GF-D8 (cell line): ENCODE measurements at regions not wholly inside any gene's neighbourhood (a gene's known extent, or its start where the extent isn't known, plus 50 kb on each side); places are given as distances from the start of the nearest gene placed in this dataset.

Experiments
- DNase-seq: peaks from one replicate; lab custom pipeline; 2025; lab: John Stamatoyannopoulos, UW

GRCh38 chr2:126774761-126775160 is 118.8 kb downstream of the GYPC start:
- DNase-seq, result no peak

DNA sequence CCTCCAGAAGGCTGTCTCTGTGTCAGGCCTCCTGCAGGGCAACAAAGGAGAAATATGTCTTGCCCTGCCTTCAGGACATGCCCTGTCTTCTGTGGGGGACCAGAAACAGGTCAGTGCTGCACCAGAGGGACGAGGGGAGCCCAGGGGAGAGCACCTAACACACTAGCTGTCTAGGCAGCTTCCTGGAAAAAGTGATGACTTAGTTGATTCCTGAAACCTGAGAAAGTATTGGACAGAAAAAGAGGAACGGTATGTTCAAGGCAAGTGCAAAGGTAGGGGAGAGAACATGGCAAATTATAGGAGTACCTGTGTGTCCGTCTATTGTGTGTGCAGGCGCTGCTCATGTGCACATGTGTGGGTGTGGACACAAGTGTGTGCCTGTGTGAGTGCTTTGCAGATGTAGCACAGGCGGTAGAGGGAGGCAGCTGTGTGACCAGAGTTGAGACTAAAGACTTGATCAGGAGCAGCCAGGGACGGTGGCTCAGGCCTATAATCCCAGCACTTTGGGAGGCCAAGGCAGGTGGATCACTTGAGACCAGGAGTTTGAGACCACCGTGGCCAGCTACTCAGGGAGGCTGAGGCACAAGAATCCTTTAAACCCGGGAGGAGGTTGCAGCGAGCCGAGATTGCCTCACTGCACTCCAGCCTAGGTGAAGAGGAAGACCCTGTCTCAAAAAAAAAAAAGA is 119.5 kb downstream of the GYPC start:
- DNase-seq, result no peak

- no peak for DNase-seq
Measured at GRCh38 chr2:126776255-126776654, 120.3 kb downstream of the GYPC start.

DNA sequence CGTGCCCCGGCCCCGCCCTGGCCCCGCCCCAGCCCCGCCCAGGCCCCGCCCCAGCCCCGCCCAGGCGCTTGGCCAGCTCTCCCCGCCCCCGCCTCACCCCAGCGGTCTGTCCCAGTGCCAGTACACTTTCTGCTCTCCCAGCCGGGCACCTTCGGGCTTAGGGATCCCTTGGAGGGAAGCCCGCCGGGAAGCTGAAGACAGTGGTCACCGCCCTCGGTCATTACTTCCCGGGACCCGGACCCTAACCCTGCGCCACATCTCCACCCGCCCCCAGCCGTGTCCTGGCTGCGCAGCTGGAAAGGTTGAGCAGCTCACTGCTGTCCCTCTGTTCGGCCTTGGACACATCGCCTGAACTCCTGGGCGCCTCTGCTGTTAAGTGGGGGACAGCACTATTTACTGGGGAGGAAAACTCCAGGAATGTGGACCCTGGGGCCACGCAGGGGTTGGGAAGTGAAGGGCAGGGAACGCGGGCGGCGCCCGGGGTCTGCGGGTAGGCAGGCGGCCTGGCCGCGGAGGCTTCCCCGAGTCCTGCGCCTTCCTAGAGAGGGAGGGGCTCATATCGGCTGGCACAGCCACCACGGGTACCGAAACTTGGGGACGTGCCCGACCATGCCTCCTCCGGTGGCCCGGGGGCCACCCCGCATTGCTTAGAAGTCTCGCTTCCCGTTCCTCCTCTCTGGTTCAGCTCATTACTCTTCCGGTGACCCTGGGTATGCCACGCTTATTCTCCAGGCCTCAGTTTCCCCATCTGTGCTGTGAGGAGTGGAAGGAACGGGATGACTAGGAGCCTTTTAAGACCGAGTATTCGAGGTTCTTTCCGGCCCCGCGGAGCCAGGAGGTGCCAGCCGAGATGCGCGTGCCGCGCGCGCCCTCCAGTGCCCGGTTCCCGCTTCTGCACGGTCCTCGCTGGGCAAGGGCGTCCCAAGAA is 121.0 kb downstream of the GYPC start:
- DNase-seq, result peak; percentile 6

- no peak for DNase-seq
Measured at GRCh38 chr2:126777620-126777978, 121.1 kb upstream of the TEX51 start.

DNA sequence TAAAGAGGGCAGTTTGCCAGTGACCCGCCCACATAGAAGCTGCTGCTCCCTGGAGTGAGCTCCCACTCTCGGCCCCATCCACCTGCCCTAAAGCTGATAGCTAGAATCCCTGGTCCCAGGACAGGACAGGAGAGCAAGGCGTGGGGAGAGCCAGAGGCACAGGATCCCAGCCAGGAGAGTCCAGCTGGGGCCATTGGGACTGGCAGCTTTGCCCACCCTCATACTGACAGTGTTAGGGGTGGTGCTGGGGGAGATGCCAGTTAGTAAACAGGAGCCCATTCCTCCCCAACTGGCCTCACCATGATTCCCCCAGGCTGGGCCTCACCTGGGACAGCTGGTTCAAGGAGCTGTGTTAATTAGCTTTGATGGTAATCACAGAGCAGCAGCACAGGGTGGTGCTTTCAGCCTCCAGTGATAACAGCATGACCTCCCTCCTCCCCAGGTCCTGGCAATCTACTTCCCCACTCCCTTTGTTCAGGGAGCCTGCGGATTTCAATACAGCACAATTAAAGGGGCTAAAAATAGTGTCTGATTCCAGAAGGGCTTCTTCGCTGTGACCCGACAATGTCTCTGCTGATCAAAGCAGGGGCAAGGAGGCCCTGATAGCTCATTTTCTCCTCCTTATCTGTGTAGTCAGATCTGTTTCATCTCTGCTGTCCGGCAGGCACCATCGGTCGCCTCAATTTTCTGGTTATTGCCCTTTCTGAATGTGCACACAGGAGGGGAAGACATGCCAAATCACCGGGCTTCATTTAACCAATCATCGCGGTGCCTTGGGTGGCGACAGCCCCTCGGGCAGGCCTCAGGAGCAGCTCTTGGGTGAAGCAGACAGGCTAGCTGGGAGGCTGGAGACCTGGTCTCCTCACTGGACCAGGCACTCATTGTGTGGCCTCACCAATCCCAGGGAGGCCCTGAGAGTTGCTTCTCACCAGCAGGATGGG is 119.9 kb upstream of the TEX51 start:
- DNase-seq, result no peak

GRCh38 chr2:126781206-126781605 is 117.5 kb upstream of the TEX51 start:
- DNase-seq, result no peak

DNA sequence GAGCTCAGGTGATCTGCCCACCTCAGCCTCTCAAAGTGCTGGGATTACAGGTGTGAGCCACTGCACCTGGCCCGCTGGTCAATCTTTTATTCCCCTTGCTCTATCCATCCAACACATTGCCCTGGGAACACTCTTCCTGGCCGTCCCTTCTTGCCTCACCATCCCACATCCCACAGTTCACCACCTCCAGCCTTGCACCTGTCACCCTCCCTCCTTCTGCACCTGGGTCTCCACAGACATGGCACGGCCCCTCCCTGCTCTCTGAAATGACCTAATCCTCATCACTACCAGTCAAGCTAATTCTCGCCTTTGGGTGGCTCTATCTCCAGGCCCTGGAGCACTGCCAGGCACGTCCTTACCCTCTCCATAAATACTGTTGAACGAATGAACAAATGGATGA is 116.9 kb upstream of the TEX51 start:
- no peak for DNase-seq

DNA sequence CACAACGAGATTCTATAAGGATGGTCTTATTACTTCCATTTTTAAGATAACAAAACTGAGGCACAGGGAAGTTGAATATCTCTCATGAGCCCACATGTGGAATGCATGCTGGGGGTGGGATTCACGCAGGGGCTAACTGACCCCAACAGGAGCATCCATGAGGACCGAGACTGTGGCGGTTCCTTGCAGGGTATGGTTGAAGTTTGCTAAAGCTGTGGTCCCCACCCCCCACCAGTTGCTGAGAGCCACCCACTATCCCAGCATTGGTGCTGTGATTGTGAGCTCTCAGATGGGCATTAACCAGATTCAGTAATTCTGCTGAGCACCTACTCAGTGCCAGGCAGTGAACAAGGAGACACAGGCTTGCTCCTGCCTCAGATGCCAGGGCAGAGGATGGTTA is 116.0 kb upstream of the TEX51 start:
- no peak for DNase-seq

DNA sequence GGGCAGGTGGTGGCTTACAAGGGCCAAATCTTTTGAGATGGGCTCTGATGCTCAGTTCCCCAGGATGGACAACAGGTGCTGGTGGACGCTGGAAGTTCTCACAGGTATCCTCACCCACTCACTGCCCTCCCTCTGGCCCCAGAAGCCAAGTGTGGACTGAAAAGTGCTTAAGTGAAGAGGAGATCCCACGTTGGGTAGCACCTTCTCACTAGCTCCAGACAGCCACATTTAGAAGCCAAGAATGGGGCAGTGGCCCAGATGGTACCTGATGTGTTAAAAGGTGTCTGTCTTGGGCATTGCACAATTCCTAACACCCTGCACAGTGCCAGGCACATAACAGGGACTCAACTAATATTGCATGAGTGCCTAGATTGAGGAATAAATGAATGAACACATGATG is 115.3 kb upstream of the TEX51 start:
- no peak for DNase-seq

GRCh38 chr2:126784045-126784444 is 114.6 kb upstream of the TEX51 start:
- no peak for DNase-seq

GRCh38 chr2:126784621-126785020 is 114.1 kb upstream of the TEX51 start:
- no peak for DNase-seq

- no peak for DNase-seq
Measured at GRCh38 chr2:126785236-126785635, 113.5 kb upstream of the TEX51 start.

DNA sequence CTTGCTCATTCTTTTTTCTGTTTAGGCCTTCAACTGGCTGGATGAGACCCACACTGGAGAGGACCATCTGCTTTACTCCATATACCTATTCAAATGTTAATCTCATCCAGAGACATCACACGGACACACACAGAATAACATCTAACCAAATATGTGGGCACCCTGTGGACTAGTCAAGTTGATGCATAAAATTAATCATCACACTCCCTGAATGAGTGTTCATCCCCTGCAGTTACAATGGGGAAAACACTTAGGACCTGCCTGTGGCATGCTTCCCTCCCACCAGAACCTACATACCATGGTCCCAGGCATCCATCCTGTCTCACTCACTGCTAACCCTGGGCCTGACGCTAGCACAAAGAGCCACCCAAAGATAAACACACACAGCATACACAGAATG is 112.8 kb upstream of the TEX51 start:
- DNase-seq, result no peak

DNA sequence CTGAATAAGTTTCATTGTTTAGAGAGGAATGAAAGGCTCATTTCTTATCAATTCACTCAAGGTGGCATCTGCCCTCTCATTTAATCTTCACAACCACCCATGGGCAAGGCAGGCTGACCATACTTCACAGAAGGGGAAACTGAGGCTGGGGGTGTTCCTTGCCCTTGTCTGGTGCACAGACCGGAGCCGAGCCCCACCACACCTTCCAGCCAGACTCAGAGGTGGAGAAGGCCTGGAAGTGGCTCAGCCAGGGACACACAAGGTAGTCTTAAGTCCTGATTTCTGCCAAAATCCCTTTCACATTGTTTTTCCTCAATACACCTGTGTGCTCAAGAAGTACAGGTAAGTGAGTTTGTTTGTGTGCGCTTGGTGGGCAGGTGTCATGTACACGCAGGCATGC is 111.9 kb upstream of the TEX51 start:
- no peak for DNase-seq

- no peak for DNase-seq
Measured at GRCh38 chr2:126787289-126787688, 111.4 kb upstream of the TEX51 start.

DNA sequence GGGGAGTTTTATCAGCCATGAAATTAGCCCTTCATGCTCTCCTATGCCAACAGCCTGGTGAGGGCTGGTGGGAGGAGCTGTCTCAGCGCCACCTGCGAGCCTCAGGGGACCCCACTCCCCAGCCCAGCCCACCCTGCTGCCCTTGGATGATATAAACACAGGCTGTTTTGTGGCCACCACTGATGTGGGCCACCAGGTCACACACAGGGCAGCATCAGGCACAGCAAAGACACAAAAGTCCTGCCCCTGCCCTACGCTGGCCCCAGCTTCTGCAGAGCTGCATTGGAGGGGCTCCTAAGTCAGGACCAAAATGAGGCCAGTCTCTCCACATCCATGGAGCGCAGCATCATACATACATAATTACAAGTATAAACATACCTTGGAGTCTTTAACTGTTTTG is 110.6 kb upstream of the TEX51 start:
- DNase-seq, result no peak

- DNase-seq, result no peak
Measured at GRCh38 chr2:126788652-126789051, 110.0 kb upstream of the TEX51 start.

DNA sequence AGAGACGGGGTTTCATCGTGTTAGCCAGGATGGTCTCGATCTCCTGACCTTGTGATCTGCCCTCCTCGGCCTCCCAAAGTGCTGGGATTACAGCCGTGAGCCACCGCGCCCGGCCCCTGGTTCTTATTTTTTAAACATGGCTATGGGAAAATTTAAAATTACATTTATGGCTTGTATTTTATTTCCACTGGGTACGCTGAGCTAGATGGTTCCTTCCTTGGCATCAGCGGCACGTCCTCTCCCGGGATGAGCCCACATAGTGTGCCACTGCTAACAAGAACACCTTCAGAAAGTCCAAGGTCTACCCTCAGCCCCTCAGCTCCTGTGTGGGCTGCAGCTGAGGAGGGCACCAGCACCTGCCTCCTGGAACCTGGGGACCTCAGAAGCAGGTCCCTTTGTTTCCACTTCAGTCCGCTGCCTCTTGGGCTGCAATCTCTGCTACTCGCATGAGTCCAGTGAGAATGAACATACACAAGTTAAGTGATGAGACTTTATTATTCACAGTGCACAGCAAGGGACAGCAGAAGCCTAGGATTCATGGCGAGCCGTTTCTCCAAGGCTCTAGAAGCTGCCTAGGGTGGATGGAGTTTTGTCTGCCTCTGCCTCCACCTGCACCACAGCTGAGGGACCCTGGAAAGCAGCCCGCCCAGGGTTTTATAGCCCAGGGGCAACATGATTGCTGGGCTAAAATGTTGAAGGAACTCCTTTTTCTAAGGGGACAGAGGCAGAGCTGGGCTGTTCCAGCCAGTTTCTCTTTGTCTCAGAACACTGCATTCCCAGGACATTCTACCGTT is 107.5 kb upstream of the TEX51 start:
- no peak for DNase-seq

DNA sequence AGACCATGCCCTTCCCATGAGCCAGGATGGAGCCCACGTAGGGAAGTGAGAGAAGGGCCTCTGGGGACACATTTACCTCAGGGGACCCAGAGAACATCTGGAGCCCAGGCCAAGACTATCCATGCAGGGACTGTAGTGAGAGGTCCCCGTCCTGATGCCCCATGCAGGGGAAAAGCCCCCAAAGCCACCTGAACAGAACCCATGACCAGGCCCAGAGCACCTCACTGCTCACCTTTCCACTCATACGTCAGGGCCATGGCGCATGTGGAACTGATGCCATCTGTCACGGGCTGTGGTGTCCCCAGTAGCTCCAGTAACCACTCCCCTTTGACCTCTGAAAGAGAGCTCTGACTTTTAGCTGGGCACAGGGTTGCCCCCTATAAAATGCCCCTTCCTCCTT is 106.5 kb upstream of the TEX51 start:
- DNase-seq, result no peak

DNA sequence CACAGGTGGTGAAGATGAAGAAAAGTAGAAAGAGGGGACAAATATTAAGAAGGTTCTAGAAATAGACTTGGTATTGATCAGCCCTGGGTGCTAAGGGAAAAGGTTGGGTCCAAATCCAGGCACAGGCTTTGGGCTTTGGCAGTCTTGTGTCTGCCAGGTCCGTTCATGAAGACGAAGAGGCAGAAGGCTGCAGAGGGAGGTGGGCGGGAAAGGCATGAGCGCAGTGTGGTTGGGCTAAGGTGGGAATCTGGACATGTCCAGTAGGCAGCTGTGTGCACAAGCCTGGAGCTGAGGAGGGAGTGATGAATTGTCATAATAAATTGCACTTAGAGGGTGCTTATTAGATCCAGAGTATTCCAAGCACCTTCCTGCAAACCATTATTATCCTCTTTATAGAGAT is 105.7 kb upstream of the TEX51 start:
- no peak for DNase-seq
